K562 (cell line): ENCODE measurements at regions not wholly inside any gene's neighbourhood (a gene's known extent, or its start where the extent isn't known, plus 50 kb on each side); places are given as distances from the start of the nearest gene placed in this dataset.

Source experiments
- ATAC-seq: fragments of 200-7000 bp; cut with Tn5 transposase; 3 replicates; pipeline ENCODE4 v1.9.1; 2020; ENCODE audit warnings: moderate library complexity
- BruUV-seq: library from RNA; stranded (reverse); fragments of 400-500 nt; replicated peaks from 2 replicates; lab custom pipeline; 2021; lab: Mats Ljungman, UMichigan
- CTCF ChIA-PET: fragments of 300-600 bp; formaldehyde crosslinking; extraction: SDS; loops from one replicate; lab custom pipeline; 2021; ENCODE audit warnings: low intra/inter-chr PET ratio; lab: Yijun Ruan, JAX
- POLR2A ChIA-PET: fragments of 300-600, 350-650 bp; sonication (Branson Sonifier 250); formaldehyde crosslinking; extraction: SDS; loops from one replicate; lab custom pipeline; 2021; ENCODE audit warnings: antibody characterized with exemption, inconsistent platforms; lab: Yijun Ruan, JAX
- DNase-seq, 4 experiments: peaks; one replicate each; pipeline versions ENCODE4 v3.0.0 to v3.0.0-alpha.2; 2011 to 2018; ENCODE audit warnings: low spot score in 3 of 4, mixed read lengths in 3 of 4; ENCODE audit errors: extremely low read depth in 1 of 4
- FAIRE-seq: peaks from 2 replicates; lab custom pipeline; 2011; peaks lifted over from hg19 to GRCh38; lab: Jason Lieb, UNC
- H2AFZ ChIP-seq: 2 replicates; pipeline ENCODE4 v1.6.0; 2011; ENCODE audit warnings: low read depth, low read length, control low read depth, inconsistent platforms
- H3K27ac ChIP-seq: fragments of 200-600 bp; 3 replicates; pipeline ENCODE4 v1.8.0; 2011; ENCODE audit warnings: low read depth, mild to moderate bottlenecking, control low read depth, inconsistent platforms, low read length, moderate library complexity, mixed read lengths; ENCODE audit errors: extremely low read depth
- H3K27me3 ChIP-seq, 2 experiments: fragments of 300-600 bp in 1 of 2; 2 replicates in 1 of 2; 3 replicates in 1 of 2; pipeline versions ENCODE4 v1.6.0 to v1.8.0; 2011; ENCODE audit warnings: inconsistent platforms in 2 of 2, low read length in 2 of 2, mild to moderate bottlenecking in 1 of 2, mixed read lengths in 1 of 2, moderate library complexity in 1 of 2; ENCODE audit not compliant: control insufficient read depth in 2 of 2, insufficient read depth in 2 of 2
- H3K36me3 ChIP-seq: fragments of 300-600 bp; 3 replicates; pipeline ENCODE4 v1.8.0; 2011; ENCODE audit warnings: mild to moderate bottlenecking, low read length, inconsistent platforms; ENCODE audit not compliant: control insufficient read depth, insufficient read depth
- H3K4me1 ChIP-seq, 2 experiments: fragments of 200-600 bp in 1 of 2; replicated peaks in 1 of 2; 2 replicates in 1 of 2; 3 replicates in 1 of 2; pipeline versions ENCODE4 v1.5.1 to v1.8.0; 2011; ENCODE audit warnings: inconsistent platforms in 2 of 2, low read length in 2 of 2, mild to moderate bottlenecking in 1 of 2, mixed read lengths in 1 of 2, moderate library complexity in 1 of 2; ENCODE audit not compliant: control insufficient read depth in 2 of 2, insufficient read depth in 2 of 2
- H3K4me2 ChIP-seq: 2 replicates; pipeline ENCODE4 v1.6.1; 2011; ENCODE audit warnings: low read length, control low read depth, inconsistent platforms, mixed read lengths; ENCODE audit not compliant: insufficient read depth
- H3K4me3 ChIP-seq: fragments of 200-600 bp; sonication (generic), shearing (Covaris generic); 2 replicates; pipeline ENCODE4 v1.5.1; 2016; ENCODE audit warnings: control low read depth, inconsistent platforms
- H3K79me2 ChIP-seq: fragments of 200-600 bp; 3 replicates; pipeline ENCODE4 v1.8.0; 2011; ENCODE audit warnings: low read length, inconsistent platforms; ENCODE audit not compliant: control insufficient read depth, insufficient read depth
- H3K9ac ChIP-seq, 2 experiments: 2 replicates each; pipeline versions ENCODE4 v1.6.0 to v1.6.1; 2011; ENCODE audit warnings: low read depth in 2 of 2, low read length in 2 of 2, control low read depth in 1 of 2, inconsistent platforms in 1 of 2, mild to moderate bottlenecking in 1 of 2, mixed read lengths in 1 of 2; ENCODE audit not compliant: insufficient read depth in 1 of 2
- H3K9me1 ChIP-seq: one replicate; pipeline ENCODE4 v1.6.0; 2011; ENCODE audit warnings: inconsistent platforms, mild to moderate bottlenecking, low read length, moderate library complexity; ENCODE audit not compliant: control insufficient read depth, insufficient read depth
- H3K9me3 ChIP-seq: replicated peaks from 2 replicates; pipeline ENCODE4 v1.5.1; 2011; ENCODE audit warnings: low read depth, low read length, inconsistent platforms; ENCODE audit not compliant: control insufficient read depth, insufficient read depth
- H4K20me1 ChIP-seq: replicated peaks from 2 replicates; pipeline ENCODE4 v1.6.1; 2011; ENCODE audit warnings: low read length, inconsistent platforms, mixed read lengths; ENCODE audit not compliant: control insufficient read depth, insufficient read depth
- ADNP ChIP-seq: fragments of 200-800 bp; sonication (Bioruptor generic); IDR thresholded peaks from 2 replicates; pipeline ENCODE4 v1.6.1; 2016; ENCODE audit warnings: missing genetic modification characterization, missing compliant biosample characterization
- ARHGAP35 ChIP-seq: fragments of 450-650 bp; IDR thresholded peaks from 2 replicates; pipeline ENCODE4 v1.6.1; 2018; ENCODE audit not compliant: partially characterized antibody
- ARNT ChIP-seq, 2 experiments: fragments of 450-650 bp; IDR thresholded peaks; 2 replicates each; pipeline ENCODE4 v1.6.1; 2016; ENCODE audit warnings: mild to moderate bottlenecking in 1 of 2
- BRF1 ChIP-seq: IDR thresholded peaks from 3 replicates; pipeline ENCODE4 v1.6.1; 2011; ENCODE audit warnings: borderline replicate concordance, mild to moderate bottlenecking; ENCODE audit not compliant: insufficient read length; ENCODE audit errors: extremely low read depth
- PKNOX1 ChIP-seq: fragments of 450-650 bp; IDR thresholded peaks from 2 replicates; pipeline ENCODE4 v1.6.1; 2016
- ZBTB34 ChIP-seq: fragments of 250-450 bp; sonication (Bioruptor Pico); IDR thresholded peaks from 2 replicates; pipeline ENCODE4 v1.8.0; 2021; ENCODE audit warnings: mild to moderate bottlenecking, moderate library complexity
- ZEB2 ChIP-seq: fragments of 450-650 bp; IDR thresholded peaks from 2 replicates; pipeline ENCODE4 v1.6.1; 2016
- WGBS: fragments of 100-300 bp; shearing (Covaris generic); methylation state at CpG from one replicate; pipeline ENCODE4 v1.1.6; 2016; ENCODE audit warnings: low coverage, mixed read lengths; ENCODE audit not compliant: insufficient coverage; ENCODE audit errors: missing lambda C conversion rate; 5-methylcytosine and 5-hydroxymethylcytosine counted together
- in situ Hi-C: fragments of 300-500 bp; cut with MboI; formaldehyde crosslinking; loops from 4 replicates; pipeline ENCODE4 v1.15.0; 2018; ENCODE audit warnings: inconsistent platforms, mixed read lengths
- intact Hi-C: fragments of 100-400 bp; cut with micrococcal nuclease; formaldehyde crosslinking; loops from 2 replicates; pipeline ENCODE4 v1.14.2; 2022
- TF ChIP-seq, protein P1 (sequence below), 2 experiments: IDR thresholded peaks; 2 replicates each; pipeline ENCODE4 v1.6.1; 2011; ENCODE audit warnings: borderline replicate concordance in 1 of 2, control low read depth in 1 of 2, low read depth in 1 of 2, low read length in 1 of 2, mild to moderate bottlenecking in 1 of 2, mixed read lengths in 1 of 2, moderate library complexity in 1 of 2; ENCODE audit not compliant: insufficient read depth in 1 of 2, insufficient read length in 1 of 2, poor library complexity in 1 of 2, severe bottlenecking in 1 of 2; ENCODE audit errors: extremely low read depth in 1 of 2

GRCh38 chr4:152148057-152148456 lies 387.2 kb upstream of the GATB start:
- H4K20me1 ChIP-seq = no peaks in the 10 kb centered on the region
- H3K4me3 ChIP-seq = no peak overlapping the region
- H3K27ac ChIP-seq = no peak overlapping the region
- CTCF ChIA-PET = no interaction called here
- intact Hi-C loops = no loop called here
- H3K4me2 ChIP-seq = no peak overlapping the region
- POLR2A ChIA-PET = no interaction called here
- H3K9me1 ChIP-seq = no peaks in the 10 kb centered on the region
- no TSS peak for BruUV-seq
- DNase-seq (no peak), ATAC-seq (no peak), FAIRE-seq (no peak)
- TF ChIP-seq ADNP (tag) (no peak), PKNOX1 (no peak), ZEB2 (no peak), ZBTB34 (no peak), BRF1 (no peak), ARNT (IDR thresholded peaks at IDR 0.05) (no peak), ARHGAP35 (no peak)
- TF ChIP-seq, protein P1, sequence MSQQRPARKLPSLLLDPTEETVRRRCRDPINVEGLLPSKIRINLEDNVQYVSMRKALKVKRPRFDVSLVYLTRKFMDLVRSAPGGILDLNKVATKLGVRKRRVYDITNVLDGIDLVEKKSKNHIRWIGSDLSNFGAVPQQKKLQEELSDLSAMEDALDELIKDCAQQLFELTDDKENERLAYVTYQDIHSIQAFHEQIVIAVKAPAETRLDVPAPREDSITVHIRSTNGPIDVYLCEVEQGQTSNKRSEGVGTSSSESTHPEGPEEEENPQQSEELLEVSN (IDR thresholded peaks at IDR 0.05; ENCODE audit: borderline replicate concordance in 1 of 2, extremely low read depth in 1 of 2, insufficient read depth in 1 of 2, insufficient read length in 1 of 2, low read depth in 1 of 2, low read length in 1 of 2, poor library complexity in 1 of 2, severe bottlenecking in 1 of 2) = no peak
- no peaks in the 10 kb centered on the region for H3K9me3 ChIP-seq
- H3K79me2 ChIP-seq = no peaks in the 10 kb centered on the region
- H3K9ac ChIP-seq = no peak overlapping the region
- 0% methylated on average over 2 of the region's 2 CpGs for WGBS
- in situ Hi-C loops = no loop called here
- H2AFZ ChIP-seq = no peak overlapping the region
- H3K27me3 ChIP-seq = peaks cover 0 to 5% of the 10 kb centered on the region in 2 experiments; a peak in 1 of 5 replicates
- no peaks in the 10 kb centered on the region for H3K4me1 ChIP-seq
- H3K36me3 ChIP-seq = no peaks in the 10 kb centered on the region
